Breast epithelium (tissue), 4 donors: ENCODE measurements at regions not wholly inside any gene's neighbourhood (a gene's known extent, or its start where the extent isn't known, plus 50 kb on each side); places are given as distances from the start of the nearest gene placed in this dataset.

Source experiments
- DNase-seq, 2 donors: peaks; one replicate each; pipeline ENCODE4 v3.0.0-alpha.2; 2019; ENCODE audit warnings: low spot score in 2 of 2
- H3K27ac ChIP-seq, 2 donors: fragments of 200-600 bp; sonication (generic) in 1 of 2; one replicate each; pipeline ENCODE4 v1.5.1; 2016 to 2019; ENCODE audit warnings: mild to moderate bottlenecking in 1 of 2
- H3K27me3 ChIP-seq, 2 donors: fragments of 200-600 bp; sonication (generic) in 1 of 2; one replicate each; pipeline versions ENCODE4 v1.5.1 to v1.6.0; 2017 to 2019; ENCODE audit warnings: control low read depth in 1 of 2, mild to moderate bottlenecking in 1 of 2
- H3K36me3 ChIP-seq: fragments of 200-600 bp; one replicate; pipeline ENCODE4 v1.5.1; 2019
- H3K4me1 ChIP-seq, 2 donors: fragments of 200-600 bp; sonication (generic); one replicate each; pipeline ENCODE4 v1.5.1; 2016 to 2019; ENCODE audit warnings: control low read depth in 1 of 2
- H3K4me3 ChIP-seq, 3 donors: fragments of 200-600 bp; sonication (generic); 1 replicate in 2 of 3; 2 replicates in 1 of 3; pipeline ENCODE4 v1.5.1; 2016 to 2019; ENCODE audit warnings: mild to moderate bottlenecking in 3 of 3, moderate library complexity in 2 of 3
- H3K9me3 ChIP-seq, 2 donors: fragments of 200-600 bp; sonication (generic) in 1 of 2; one replicate each; pipeline ENCODE4 v1.5.1; 2016 to 2019; ENCODE audit warnings: control low read depth in 1 of 2
- POLR2A ChIP-seq: fragments of 450-650 bp; IDR thresholded peaks from one replicate; pipeline ENCODE4 v1.6.1; 2016; ENCODE audit warnings: antibody characterized with exemption, mild to moderate bottlenecking, moderate library complexity
- POLR2AphosphoS5 ChIP-seq, 3 donors: sonication (generic); formaldehyde crosslinking; IDR thresholded peaks; one replicate each; pipeline ENCODE4 v1.6.1; 2017; ENCODE audit warnings: antibody characterized with exemption in 3 of 3
- intact Hi-C: fragments of 100-400 bp; cut with DNase I; formaldehyde crosslinking; loops from one replicate; pipeline ENCODE4 v1.15.1; 2023; ENCODE audit warnings: low total_unique reads
- TF ChIP-seq, protein P1 (sequence below), 3 donors: fragments of 450-650 bp; IDR thresholded peaks; one replicate each; pipeline ENCODE4 v1.5.1; 2016 to 2017; ENCODE audit warnings: antibody characterized with exemption in 3 of 3, mild to moderate bottlenecking in 3 of 3, moderate library complexity in 3 of 3

- DNase-seq, result no peak
- H3K27me3 ChIP-seq, result no peaks in the 10 kb centered on the region
- no peaks in the 10 kb centered on the region for H3K9me3 ChIP-seq
- no peaks in the 10 kb centered on the region for H3K36me3 ChIP-seq
- H3K4me1 ChIP-seq, result no peaks in the 10 kb centered on the region
- TF ChIP-seq POLR2A (no peak), POLR2AphosphoS5 (IDR thresholded peaks at IDR 0.05) (no peak)
- TF ChIP-seq, protein P1, sequence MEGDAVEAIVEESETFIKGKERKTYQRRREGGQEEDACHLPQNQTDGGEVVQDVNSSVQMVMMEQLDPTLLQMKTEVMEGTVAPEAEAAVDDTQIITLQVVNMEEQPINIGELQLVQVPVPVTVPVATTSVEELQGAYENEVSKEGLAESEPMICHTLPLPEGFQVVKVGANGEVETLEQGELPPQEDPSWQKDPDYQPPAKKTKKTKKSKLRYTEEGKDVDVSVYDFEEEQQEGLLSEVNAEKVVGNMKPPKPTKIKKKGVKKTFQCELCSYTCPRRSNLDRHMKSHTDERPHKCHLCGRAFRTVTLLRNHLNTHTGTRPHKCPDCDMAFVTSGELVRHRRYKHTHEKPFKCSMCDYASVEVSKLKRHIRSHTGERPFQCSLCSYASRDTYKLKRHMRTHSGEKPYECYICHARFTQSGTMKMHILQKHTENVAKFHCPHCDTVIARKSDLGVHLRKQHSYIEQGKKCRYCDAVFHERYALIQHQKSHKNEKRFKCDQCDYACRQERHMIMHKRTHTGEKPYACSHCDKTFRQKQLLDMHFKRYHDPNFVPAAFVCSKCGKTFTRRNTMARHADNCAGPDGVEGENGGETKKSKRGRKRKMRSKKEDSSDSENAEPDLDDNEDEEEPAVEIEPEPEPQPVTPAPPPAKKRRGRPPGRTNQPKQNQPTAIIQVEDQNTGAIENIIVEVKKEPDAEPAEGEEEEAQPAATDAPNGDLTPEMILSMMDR (IDR thresholded peaks at IDR 0.05), result no peak
- no peak overlapping the region for H3K27ac ChIP-seq
- intact Hi-C loops, result no loop called here
- H3K4me3 ChIP-seq, result no peak overlapping the region
Measured at GRCh38 chr2:150606380-150607060, 119.1 kb upstream of the RND3 start.

- TF ChIP-seq, protein P1 (IDR thresholded peaks at IDR 0.05), result no peak
- no peak for TF ChIP-seq POLR2AphosphoS5 (IDR thresholded peaks at IDR 0.05)
- TF ChIP-seq POLR2A, result no peak
- H3K36me3 ChIP-seq, result no peaks in the 10 kb centered on the region
- H3K4me3 ChIP-seq, result no peak overlapping the region
- no peaks in the 10 kb centered on the region for H3K27me3 ChIP-seq
- no peaks in the 10 kb centered on the region for H3K9me3 ChIP-seq
- H3K4me1 ChIP-seq, result no peaks in the 10 kb centered on the region
- DNase-seq, result no peak
- intact Hi-C loops, result no loop called here
- H3K27ac ChIP-seq, result no peak overlapping the region
Measured at GRCh38 chr2:150605664-150606063, 118.2 kb upstream of the RND3 start.

DNA sequence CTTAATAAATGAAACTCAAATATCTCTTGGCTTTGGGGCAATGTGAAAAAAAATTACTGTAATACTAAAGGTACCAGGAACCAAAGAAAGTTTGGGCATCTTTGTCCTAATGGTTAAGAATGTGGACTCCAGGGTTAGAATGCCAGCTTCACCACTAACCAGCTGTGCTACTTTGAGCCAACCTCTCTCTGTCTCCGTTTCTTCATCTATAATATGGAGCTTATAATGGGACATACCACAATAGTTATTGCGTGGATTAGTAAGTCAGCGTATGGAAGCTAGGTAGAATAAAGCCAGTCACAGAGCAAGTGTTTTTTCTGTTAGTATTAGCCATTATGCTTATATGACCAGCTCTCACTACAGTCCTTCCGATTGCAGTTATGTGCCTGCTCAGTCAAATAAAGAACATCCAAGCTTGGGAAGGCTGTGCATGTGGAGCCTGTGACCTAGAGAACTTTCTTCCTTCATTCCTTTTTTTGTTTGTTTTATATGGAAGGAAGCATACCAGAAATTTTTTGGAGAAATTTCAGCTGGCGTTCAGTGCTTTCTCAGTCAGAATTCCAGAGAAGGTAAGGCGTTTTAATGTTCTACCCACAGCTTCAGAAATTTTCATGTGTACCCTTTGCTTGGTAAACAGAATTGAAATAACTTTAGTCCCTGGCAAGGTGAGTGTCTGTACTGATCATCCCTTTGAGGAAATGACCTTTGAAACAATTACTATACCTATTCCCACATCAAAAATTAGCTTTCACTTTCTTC lies 114.0 kb upstream of the RND3 start:
- TF ChIP-seq, protein P1 (IDR thresholded peaks at IDR 0.05), result no peak
- DNase-seq, result no peak
- Histone ChIP-seq H3K9me3 (no peaks in the 10 kb centered on the region), H3K4me3 (peak overlapping the region in 2 of 3 donors; percentile 0 to 9), H3K27me3 (no peaks in the 10 kb centered on the region), H3K36me3 (no peaks in the 10 kb centered on the region), H3K27ac (peak overlapping the region; percentile 52 to 58), H3K4me1 (no peaks in the 10 kb centered on the region)
- intact Hi-C loops, result no loop called here

DNA sequence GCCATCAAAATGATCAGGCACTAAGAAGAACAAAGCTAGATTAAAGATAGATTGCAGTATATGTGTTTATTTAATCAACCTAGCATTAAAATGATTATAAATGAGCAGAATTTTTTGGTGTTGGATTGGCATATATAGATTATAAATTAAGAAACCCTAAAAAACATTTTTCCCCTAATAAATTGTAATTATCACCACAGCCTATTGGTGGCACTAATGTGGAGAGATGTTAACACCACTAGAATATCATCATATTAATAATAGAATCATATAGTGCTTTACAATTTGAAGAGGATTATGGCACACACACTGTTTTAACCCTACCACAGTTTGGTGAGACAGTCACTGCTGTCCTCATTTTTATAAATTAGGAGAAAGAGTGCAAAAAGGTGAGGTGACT lies 112.4 kb upstream of the RND3 start:
- Histone ChIP-seq H3K4me1 (no peaks in the 10 kb centered on the region), H3K27ac (no peak overlapping the region), H3K27me3 (no peaks in the 10 kb centered on the region), H3K9me3 (no peaks in the 10 kb centered on the region), H3K4me3 (no peak overlapping the region), H3K36me3 (no peaks in the 10 kb centered on the region)
- intact Hi-C loops, result no loop called here
- DNase-seq, result no peak
- TF ChIP-seq POLR2AphosphoS5 (IDR thresholded peaks at IDR 0.05) (no peak), POLR2A (no peak)
- TF ChIP-seq, protein P1 (IDR thresholded peaks at IDR 0.05), result no peak

- no peak for TF ChIP-seq POLR2A
- no peak for TF ChIP-seq POLR2AphosphoS5 (IDR thresholded peaks at IDR 0.05)
- TF ChIP-seq, protein P1 (IDR thresholded peaks at IDR 0.05), result no peak
- Histone ChIP-seq H3K36me3 (no peaks in the 10 kb centered on the region), H3K27me3 (no peaks in the 10 kb centered on the region), H3K9me3 (no peaks in the 10 kb centered on the region), H3K4me1 (peaks cover 0 to 3% of the 10 kb centered on the region in 2 donors), H3K4me3 (no peak overlapping the region), H3K27ac (no peak overlapping the region)
- intact Hi-C loops, result no loop called here
- DNase-seq, result no peak
Measured at GRCh38 chr2:150598383-150598782, 110.9 kb upstream of the RND3 start.
